Neural progenitor cell (in vitro differentiated cells): ENCODE measurements at regions not wholly inside any gene's neighbourhood (a gene's known extent, or its start where the extent isn't known, plus 50 kb on each side); places are given as distances from the start of the nearest gene placed in this dataset.

ENCODE experiments used
- CTCF ChIP-seq: fragments of 200-600 bp; sonication (generic); IDR thresholded peaks from 2 replicates; pipeline ENCODE4 v1.5.1; 2017; ENCODE audit warnings: antibody characterized with exemption, mild to moderate bottlenecking
- EZH2 ChIP-seq: fragments of 200-600 bp; sonication (generic); IDR thresholded peaks from 2 replicates; pipeline ENCODE4 v1.6.1; 2017; ENCODE audit warnings: antibody characterized with exemption, mild to moderate bottlenecking, moderate library complexity

DNA sequence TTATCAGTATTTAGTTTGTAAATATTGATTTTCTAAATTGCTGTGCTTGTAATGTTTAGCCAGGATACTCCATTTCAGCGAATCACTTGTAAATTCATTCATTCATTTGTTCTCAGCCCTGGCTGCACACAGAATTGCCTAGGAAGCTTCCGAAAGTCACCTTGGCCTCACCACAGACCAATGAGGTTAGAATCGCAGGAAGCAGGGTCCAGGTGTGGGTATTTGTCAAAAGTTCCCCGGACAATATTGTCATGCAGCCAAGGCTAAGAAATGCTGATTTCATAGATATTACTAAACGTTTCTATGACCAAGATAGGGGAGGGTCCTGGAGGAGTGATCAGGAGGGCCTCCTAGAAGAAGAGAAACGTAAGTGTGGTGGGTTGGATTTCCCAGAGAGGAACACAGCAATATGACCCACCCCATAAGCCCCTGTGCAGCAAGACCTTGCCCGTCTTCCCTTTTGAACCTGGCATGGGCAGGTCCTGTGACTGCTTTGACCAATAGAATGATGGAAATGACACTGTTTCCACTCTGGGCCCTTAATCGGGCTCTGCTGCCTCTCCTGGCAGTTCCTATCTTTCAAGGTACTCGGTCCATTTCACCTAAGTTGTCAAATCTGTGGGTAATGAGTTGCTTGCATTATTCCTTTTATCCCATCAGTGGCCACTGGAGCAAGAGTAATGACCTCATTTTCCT is 238.7 kb downstream of the FOXL1 start:
- no peak for TF ChIP-seq CTCF
- TF ChIP-seq EZH2: no peak
